HL-60 (cell line): ENCODE measurements at regions not wholly inside any gene's neighbourhood (a gene's known extent, or its start where the extent isn't known, plus 50 kb on each side); places are given as distances from the start of the nearest gene placed in this dataset.

Source experiments
- DNase-seq, 2 experiments: peaks; one replicate each; pipeline ENCODE4 v3.0.0-alpha.2; 2010 to 2020; ENCODE audit warnings: low read depth in 1 of 2, low spot score in 1 of 2
- H3K27ac ChIP-seq: fragments of 250-450 bp; sonication (Bioruptor Pico); replicated peaks from 2 replicates; pipeline ENCODE4 v1.5.1; 2020; ENCODE audit warnings: mild to moderate bottlenecking, moderate library complexity
- H3K27me3 ChIP-seq: fragments of 250-450 bp; sonication (Bioruptor Pico); 2 replicates; pipeline ENCODE4 v1.5.1; 2021; ENCODE audit warnings: mild to moderate bottlenecking, moderate library complexity; ENCODE audit not compliant: insufficient read depth, poor library complexity, severe bottlenecking
- H3K4me3 ChIP-seq: replicated peaks from 2 replicates; pipeline ENCODE4 v1.5.1; 2011; ENCODE audit warnings: mild to moderate bottlenecking, control low read depth, low read length; ENCODE audit not compliant: insufficient read depth
- CTCF ChIP-seq: IDR thresholded peaks from one replicate; pipeline ENCODE4 v1.5.1; 2011; ENCODE audit warnings: low read length, control low read depth, inconsistent platforms; ENCODE audit not compliant: insufficient read depth
- GABPA ChIP-seq: IDR thresholded peaks from 2 replicates; pipeline ENCODE4 v1.6.1; 2012; ENCODE audit warnings: low read depth
- POLR2AphosphoS5 ChIP-seq: IDR thresholded peaks from 2 replicates; pipeline ENCODE4 v1.6.1; 2012; ENCODE audit warnings: low read depth
- REST ChIP-seq: IDR thresholded peaks from 2 replicates; pipeline ENCODE4 v1.6.1; 2012; ENCODE audit warnings: low read depth; ENCODE audit not compliant: insufficient replicate concordance
- SPI1 ChIP-seq: IDR thresholded peaks from 2 replicates; pipeline ENCODE4 v1.6.1; 2012; ENCODE audit warnings: low read depth, mild to moderate bottlenecking, borderline replicate concordance

- TF ChIP-seq GABPA: no peak
- no peak for TF ChIP-seq POLR2AphosphoS5
- TF ChIP-seq REST: no peak
- no peak for TF ChIP-seq SPI1
- no peak for TF ChIP-seq CTCF
- DNase-seq: no peak
- no peak overlapping the region for H3K4me3 ChIP-seq
- H3K27ac ChIP-seq: no peak overlapping the region
- peaks cover 3% of the 10 kb centered on the region for H3K27me3 ChIP-seq
Measured at GRCh38 chr7:91776171-91776570, 104.3 kb downstream of the MTERF1 start.

- H3K4me3 ChIP-seq: no peak overlapping the region
- no peak overlapping the region for H3K27ac ChIP-seq
- peaks cover 3% of the 10 kb centered on the region for H3K27me3 ChIP-seq
- TF ChIP-seq POLR2AphosphoS5: no peak
- no peak for TF ChIP-seq CTCF
- no peak for DNase-seq
Measured at GRCh38 chr7:91777522-91777921, 103.0 kb downstream of the MTERF1 start.

GRCh38 chr7:91778416-91778815 is 102.1 kb downstream of the MTERF1 start:
- no peak for TF ChIP-seq SPI1
- no peak for TF ChIP-seq REST
- no peak overlapping the region for H3K4me3 ChIP-seq
- DNase-seq: no peak

GRCh38 chr7:91780521-91780920 is 100.0 kb downstream of the MTERF1 start:
- Histone ChIP-seq H3K27ac (no peak overlapping the region), H3K27me3 (peaks cover 8% of the 10 kb centered on the region), H3K4me3 (no peak overlapping the region)
- no peak for DNase-seq
- TF ChIP-seq GABPA: no peak
- TF ChIP-seq REST: no peak
- TF ChIP-seq POLR2AphosphoS5: no peak
- no peak for TF ChIP-seq SPI1
- TF ChIP-seq CTCF: no peak

More at GRCh38 chr7:91778416-91778815, 102.1 kb downstream of the MTERF1 start:
- Histone ChIP-seq H3K27ac (no peak overlapping the region), H3K27me3 (peaks cover 3% of the 10 kb centered on the region)
